ENCODE measurements at regions not wholly inside any gene's neighbourhood (a gene's known extent, or its start where the extent isn't known, plus 50 kb on each side); places are given as distances from the start of the nearest gene placed in this dataset.

- H3K9me3 ChIP-seq (ENCODE audit: insufficient read depth, low read depth, low read length): no peaks in the 10 kb centered on the region
- FAIRE-seq (no peak), DNase-seq (ENCODE audit: low read depth) (no peak)
- TF ChIP-seq EZH2 (IDR thresholded peaks at IDR 0.05; ENCODE audit: insufficient read depth, low read length): no peak
- no peak for TF ChIP-seq CTCF (IDR thresholded peaks at IDR 0.05; ENCODE audit: insufficient read depth, low read depth, low read length)
- no peaks in the 10 kb centered on the region for H3K9me3 Mint-ChIP-seq (ENCODE audit: unreplicated experiment)
- H3K27me3 Mint-ChIP-seq (ENCODE audit: low read depth, unreplicated experiment): peaks cover 7% of the 10 kb centered on the region
- peaks cover 25% of the 10 kb centered on the region for H3K4me1 ChIP-seq (ENCODE audit: insufficient read depth, low read length)
- H3K79me2 ChIP-seq (ENCODE audit: insufficient read depth, low read length): no peaks in the 10 kb centered on the region
- no peak overlapping the region for H3K27ac ChIP-seq (ENCODE audit: low read depth, low read length)
- no peaks in the 10 kb centered on the region for H3K36me3 ChIP-seq (ENCODE audit: insufficient read depth, low read length)
- no peak overlapping the region for H2AFZ ChIP-seq (ENCODE audit: low read depth, low read length)
- H4K20me1 ChIP-seq (ENCODE audit: insufficient read depth, low read length): no peaks in the 10 kb centered on the region
- no peak overlapping the region for H3K4me3 Mint-ChIP-seq (ENCODE audit: unreplicated experiment)
- peak overlapping the region; percentile 62 for H3K4me2 ChIP-seq (ENCODE audit: low read length)
- H3K4me3 ChIP-seq (ENCODE audit: insufficient read depth, low read depth, low read length): no peak overlapping the region
- no peaks in the 10 kb centered on the region for H3K27me3 ChIP-seq (ENCODE audit: insufficient read depth, low read length)
- H3K27ac Mint-ChIP-seq (ENCODE audit: unreplicated experiment): peak overlapping the region; percentile 95
- H3K9ac ChIP-seq (ENCODE audit: low read length): peak overlapping the region; percentile 4
- H3K36me3 Mint-ChIP-seq (ENCODE audit: low read depth, unreplicated experiment): no peaks in the 10 kb centered on the region
- peaks cover 27% of the 10 kb centered on the region for H3K4me1 Mint-ChIP-seq (ENCODE audit: low read depth, unreplicated experiment)
Observed at GRCh38 chr15:31473385-31474058, 146.9 kb downstream of the KLF13 start.

- Histone ChIP-seq H3K9ac (ENCODE audit: low read length) (no peak overlapping the region), H3K36me3 (ENCODE audit: insufficient read depth, low read length) (no peaks in the 10 kb centered on the region), H3K4me1 (ENCODE audit: insufficient read depth, low read length) (peaks cover 25% of the 10 kb centered on the region), H3K9me3 (ENCODE audit: insufficient read depth, low read depth, low read length) (no peaks in the 10 kb centered on the region), H3K27ac (ENCODE audit: low read depth, low read length) (no peak overlapping the region), H2AFZ (ENCODE audit: low read depth, low read length) (no peak overlapping the region), H3K79me2 (ENCODE audit: insufficient read depth, low read length) (no peaks in the 10 kb centered on the region), H4K20me1 (ENCODE audit: insufficient read depth, low read length) (no peaks in the 10 kb centered on the region), H3K4me3 (ENCODE audit: insufficient read depth, low read depth, low read length) (no peak overlapping the region), H3K4me2 (ENCODE audit: low read length) (no peak overlapping the region), H3K27me3 (ENCODE audit: insufficient read depth, low read length) (no peaks in the 10 kb centered on the region)
- H3K36me3 Mint-ChIP-seq (ENCODE audit: low read depth, unreplicated experiment): no peaks in the 10 kb centered on the region
- H3K4me3 Mint-ChIP-seq (ENCODE audit: unreplicated experiment): no peak overlapping the region
- TF ChIP-seq EZH2 (IDR thresholded peaks at IDR 0.05; ENCODE audit: insufficient read depth, low read length): no peak
- no peak for TF ChIP-seq CTCF (IDR thresholded peaks at IDR 0.05; ENCODE audit: insufficient read depth, low read depth, low read length)
- H3K4me1 Mint-ChIP-seq (ENCODE audit: low read depth, unreplicated experiment): peaks cover 27% of the 10 kb centered on the region
- H3K27ac Mint-ChIP-seq (ENCODE audit: unreplicated experiment): peak overlapping the region; percentile 95
- FAIRE-seq (no peak), DNase-seq (ENCODE audit: low read depth) (no peak)
- H3K27me3 Mint-ChIP-seq (ENCODE audit: low read depth, unreplicated experiment): peaks cover 15% of the 10 kb centered on the region
- H3K9me3 Mint-ChIP-seq (ENCODE audit: unreplicated experiment): no peaks in the 10 kb centered on the region
Observed at GRCh38 chr15:31474059-31474868, 147.6 kb downstream of the KLF13 start.
